AG09309 (cell line): ENCODE measurements at regions not wholly inside any gene's neighbourhood (a gene's known extent, or its start where the extent isn't known, plus 50 kb on each side); places are given as distances from the start of the nearest gene placed in this dataset.

Source experiments
- DNase-seq: peaks from one replicate; pipeline ENCODE4 v3.0.0-alpha.2; 2010; ENCODE audit warnings: low read depth
- H3K4me3 ChIP-seq: 2 replicates; pipeline ENCODE4 v1.5.1; 2011; ENCODE audit warnings: mild to moderate bottlenecking, low read depth, low read length, moderate library complexity; ENCODE audit not compliant: control insufficient read depth
- TF ChIP-seq, protein P1 (sequence below): IDR thresholded peaks from 2 replicates; pipeline ENCODE4 v1.5.1; 2011; ENCODE audit warnings: mild to moderate bottlenecking, low read depth, low read length, inconsistent platforms; ENCODE audit not compliant: insufficient read depth, control insufficient read depth; ENCODE audit errors: missing control alignments

GRCh38 chr20:16965401-16965800 lies 217.2 kb downstream of the OTOR start:
- H3K4me3 ChIP-seq, result no peak overlapping the region
- TF ChIP-seq, protein P1, sequence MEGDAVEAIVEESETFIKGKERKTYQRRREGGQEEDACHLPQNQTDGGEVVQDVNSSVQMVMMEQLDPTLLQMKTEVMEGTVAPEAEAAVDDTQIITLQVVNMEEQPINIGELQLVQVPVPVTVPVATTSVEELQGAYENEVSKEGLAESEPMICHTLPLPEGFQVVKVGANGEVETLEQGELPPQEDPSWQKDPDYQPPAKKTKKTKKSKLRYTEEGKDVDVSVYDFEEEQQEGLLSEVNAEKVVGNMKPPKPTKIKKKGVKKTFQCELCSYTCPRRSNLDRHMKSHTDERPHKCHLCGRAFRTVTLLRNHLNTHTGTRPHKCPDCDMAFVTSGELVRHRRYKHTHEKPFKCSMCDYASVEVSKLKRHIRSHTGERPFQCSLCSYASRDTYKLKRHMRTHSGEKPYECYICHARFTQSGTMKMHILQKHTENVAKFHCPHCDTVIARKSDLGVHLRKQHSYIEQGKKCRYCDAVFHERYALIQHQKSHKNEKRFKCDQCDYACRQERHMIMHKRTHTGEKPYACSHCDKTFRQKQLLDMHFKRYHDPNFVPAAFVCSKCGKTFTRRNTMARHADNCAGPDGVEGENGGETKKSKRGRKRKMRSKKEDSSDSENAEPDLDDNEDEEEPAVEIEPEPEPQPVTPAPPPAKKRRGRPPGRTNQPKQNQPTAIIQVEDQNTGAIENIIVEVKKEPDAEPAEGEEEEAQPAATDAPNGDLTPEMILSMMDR, result no peak
- no peak for DNase-seq

- TF ChIP-seq, protein P1, result no peak
- DNase-seq, result no peak
- no peak overlapping the region for H3K4me3 ChIP-seq
Observed at GRCh38 chr20:16966276-16966880, 218.2 kb downstream of the OTOR start.

DNA sequence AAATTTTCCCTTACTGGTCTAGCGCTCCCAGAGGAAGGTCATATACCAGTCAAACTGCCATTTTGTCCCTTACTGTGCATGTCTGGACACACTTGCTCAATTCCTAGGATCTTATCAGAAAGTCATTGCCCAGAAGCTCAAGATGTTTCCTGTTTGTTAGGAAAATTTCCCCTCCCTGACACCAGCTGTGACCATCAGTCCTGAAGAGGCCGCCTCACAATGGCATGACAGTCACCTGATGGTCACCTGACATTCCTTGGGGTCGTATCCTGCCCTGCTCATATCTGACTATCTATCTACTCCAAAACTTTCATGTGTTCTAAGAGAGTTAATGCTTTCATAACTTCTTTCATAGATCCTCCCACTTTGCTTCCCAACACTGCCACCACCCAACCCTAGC lies 219.9 kb downstream of the OTOR start:
- DNase-seq, result no peak
- H3K4me3 ChIP-seq, result no peak overlapping the region
- TF ChIP-seq, protein P1, result no peak

GRCh38 chr20:16970776-16971175 lies 222.6 kb downstream of the OTOR start:
- no peak overlapping the region for H3K4me3 ChIP-seq
- no peak for DNase-seq
- TF ChIP-seq, protein P1, result no peak

GRCh38 chr20:16974080-16974854 lies 226.1 kb downstream of the OTOR start:
- no peak overlapping the region for H3K4me3 ChIP-seq
- TF ChIP-seq, protein P1, result no peak
- no peak for DNase-seq

GRCh38 chr20:16974855-16975162 lies 226.7 kb downstream of the OTOR start:
- TF ChIP-seq, protein P1, result no peak
- no peak for DNase-seq
- H3K4me3 ChIP-seq, result no peak overlapping the region
